GM12865 (cell line): ENCODE measurements at regions not wholly inside any gene's neighbourhood (a gene's known extent, or its start where the extent isn't known, plus 50 kb on each side); places are given as distances from the start of the nearest gene placed in this dataset.

Experiments
- DNase-seq: peaks from one replicate; pipeline ENCODE4 v3.0.0; 2010; ENCODE audit warnings: low read depth
- H3K4me3 ChIP-seq: 2 replicates; pipeline ENCODE4 v1.5.1; 2011; ENCODE audit warnings: mild to moderate bottlenecking, low read depth, low read length, control low read depth
- TF ChIP-seq, protein P1 (sequence below): IDR thresholded peaks from 2 replicates; pipeline ENCODE4 v1.5.1; 2011; ENCODE audit warnings: low read length, control low read depth, low read depth, inconsistent platforms; ENCODE audit not compliant: insufficient read depth; ENCODE audit errors: missing control alignments

DNA sequence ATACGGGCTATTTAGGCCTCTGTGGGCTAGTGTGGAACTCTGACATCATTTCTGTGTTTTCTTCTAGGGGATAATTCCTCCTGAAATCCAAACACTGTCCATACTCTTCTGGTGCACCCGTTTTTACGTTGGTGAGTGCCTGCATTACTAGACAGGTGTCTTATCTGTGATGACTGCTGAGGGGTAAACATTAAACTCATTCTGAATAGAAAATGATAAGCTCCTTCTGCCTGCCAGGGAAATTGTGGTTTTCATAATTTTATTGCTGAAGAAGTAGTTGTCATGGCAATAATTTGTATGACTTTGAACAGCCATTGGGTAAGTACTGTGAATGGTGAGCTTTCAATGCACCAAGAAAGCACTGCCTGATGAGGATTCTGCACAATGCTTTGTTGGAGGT lies 705.6 kb downstream of the UTRN start:
- no peak overlapping the region for H3K4me3 ChIP-seq
- DNase-seq = no peak
- TF ChIP-seq, protein P1, sequence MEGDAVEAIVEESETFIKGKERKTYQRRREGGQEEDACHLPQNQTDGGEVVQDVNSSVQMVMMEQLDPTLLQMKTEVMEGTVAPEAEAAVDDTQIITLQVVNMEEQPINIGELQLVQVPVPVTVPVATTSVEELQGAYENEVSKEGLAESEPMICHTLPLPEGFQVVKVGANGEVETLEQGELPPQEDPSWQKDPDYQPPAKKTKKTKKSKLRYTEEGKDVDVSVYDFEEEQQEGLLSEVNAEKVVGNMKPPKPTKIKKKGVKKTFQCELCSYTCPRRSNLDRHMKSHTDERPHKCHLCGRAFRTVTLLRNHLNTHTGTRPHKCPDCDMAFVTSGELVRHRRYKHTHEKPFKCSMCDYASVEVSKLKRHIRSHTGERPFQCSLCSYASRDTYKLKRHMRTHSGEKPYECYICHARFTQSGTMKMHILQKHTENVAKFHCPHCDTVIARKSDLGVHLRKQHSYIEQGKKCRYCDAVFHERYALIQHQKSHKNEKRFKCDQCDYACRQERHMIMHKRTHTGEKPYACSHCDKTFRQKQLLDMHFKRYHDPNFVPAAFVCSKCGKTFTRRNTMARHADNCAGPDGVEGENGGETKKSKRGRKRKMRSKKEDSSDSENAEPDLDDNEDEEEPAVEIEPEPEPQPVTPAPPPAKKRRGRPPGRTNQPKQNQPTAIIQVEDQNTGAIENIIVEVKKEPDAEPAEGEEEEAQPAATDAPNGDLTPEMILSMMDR = no peak

DNA sequence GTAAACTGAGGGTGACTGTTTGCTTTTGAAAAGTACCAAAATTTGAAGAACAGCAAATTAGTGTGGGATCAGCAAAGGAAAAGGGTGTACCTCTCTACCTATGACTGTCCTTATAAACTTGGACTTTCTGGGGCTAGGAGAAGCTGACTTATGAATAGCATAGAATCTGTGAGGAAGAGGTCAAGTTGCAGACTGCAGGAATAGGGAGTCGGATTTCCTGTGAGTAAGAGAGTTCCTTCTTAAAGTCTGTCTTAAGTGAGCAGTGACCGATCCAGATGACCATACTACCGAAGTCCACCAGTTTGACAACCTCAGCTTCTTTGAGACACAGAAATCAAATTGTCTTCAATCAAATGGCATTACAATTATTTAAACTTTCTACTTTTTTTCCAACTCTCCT lies 708.7 kb downstream of the UTRN start:
- DNase-seq = no peak
- no peak overlapping the region for H3K4me3 ChIP-seq
- TF ChIP-seq, protein P1 = no peak

DNA sequence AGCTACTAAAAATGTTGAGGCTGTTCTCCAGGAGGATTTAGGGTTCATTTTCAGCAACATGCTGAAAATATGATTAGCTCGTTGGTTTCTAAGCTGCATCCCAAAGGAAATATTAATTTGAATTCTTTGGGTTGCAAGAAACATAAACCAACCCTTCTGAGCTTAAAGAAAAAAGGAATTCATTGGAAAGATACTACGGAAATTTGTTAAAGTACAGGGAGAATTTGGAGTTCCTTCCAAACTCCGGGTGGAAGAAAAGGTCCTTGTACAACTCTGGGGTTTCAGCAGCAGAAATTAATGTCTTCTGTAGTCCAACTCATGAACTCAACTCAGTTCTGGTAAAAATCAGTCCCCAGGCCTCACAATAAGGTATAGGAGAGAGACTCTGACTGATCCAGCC lies 712.9 kb downstream of the UTRN start:
- TF ChIP-seq, protein P1 = no peak
- no peak overlapping the region for H3K4me3 ChIP-seq
- no peak for DNase-seq

DNA sequence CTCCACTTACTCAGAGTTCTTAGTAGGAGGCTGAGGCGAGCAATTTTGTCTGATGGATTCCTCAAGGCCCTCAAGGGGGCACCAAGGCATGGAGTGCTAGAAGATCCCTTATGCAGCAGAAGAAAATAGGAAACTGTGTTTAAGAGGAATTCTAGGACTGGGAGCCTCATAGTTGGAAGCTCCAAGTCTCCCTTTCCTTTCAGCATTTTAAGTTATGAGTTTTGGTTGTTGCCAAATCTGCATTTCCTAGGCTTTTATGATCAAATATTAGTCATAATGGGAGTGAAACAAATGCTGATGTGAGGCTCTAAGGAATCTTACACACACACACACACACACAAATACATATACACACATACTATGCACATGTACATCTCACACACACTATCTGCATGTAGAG lies 714.0 kb downstream of the UTRN start:
- no peak for DNase-seq
- TF ChIP-seq, protein P1 = no peak
- H3K4me3 ChIP-seq = no peak overlapping the region

DNA sequence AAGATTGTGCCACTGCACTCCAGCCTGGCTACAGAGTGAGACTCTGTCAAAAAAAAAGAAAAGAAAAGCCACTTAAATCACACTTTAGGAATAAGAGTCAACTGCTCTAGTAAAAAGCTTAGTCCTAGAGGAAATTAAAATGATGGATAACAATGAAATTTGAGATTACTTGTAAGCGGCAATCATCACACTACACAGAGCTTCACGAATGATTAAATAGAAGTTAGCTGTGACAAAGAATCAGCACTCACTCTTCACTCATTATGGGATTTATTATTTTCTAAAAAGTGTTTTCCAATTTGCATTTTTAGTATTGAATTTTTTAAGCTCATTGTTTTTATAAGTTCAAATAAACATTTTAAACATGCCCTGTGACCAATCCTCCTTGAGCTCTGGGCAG lies 718.0 kb downstream of the UTRN start:
- TF ChIP-seq, protein P1 = no peak
- no peak for DNase-seq
- no peak overlapping the region for H3K4me3 ChIP-seq

DNA sequence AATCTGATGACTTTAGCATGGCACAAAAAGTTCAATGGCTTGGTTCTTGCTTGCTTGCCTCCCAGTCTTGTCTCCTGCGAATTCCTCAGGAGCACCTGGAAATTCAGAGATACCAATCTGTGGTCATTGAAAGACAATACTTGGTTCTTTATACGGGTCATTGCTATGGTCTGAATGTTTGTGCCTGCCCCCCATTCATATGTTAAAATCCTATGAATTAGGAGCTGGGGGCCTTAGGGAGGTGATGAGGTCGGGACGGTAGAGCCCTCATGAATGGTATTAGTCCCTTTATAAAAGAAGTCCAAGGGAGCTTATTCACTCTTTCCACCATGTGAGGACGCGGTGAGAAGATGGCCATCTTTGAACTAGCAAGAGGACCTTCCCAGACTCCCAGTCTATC lies 721.8 kb downstream of the UTRN start:
- no peak overlapping the region for H3K4me3 ChIP-seq
- no peak for DNase-seq
- TF ChIP-seq, protein P1 = no peak

DNA sequence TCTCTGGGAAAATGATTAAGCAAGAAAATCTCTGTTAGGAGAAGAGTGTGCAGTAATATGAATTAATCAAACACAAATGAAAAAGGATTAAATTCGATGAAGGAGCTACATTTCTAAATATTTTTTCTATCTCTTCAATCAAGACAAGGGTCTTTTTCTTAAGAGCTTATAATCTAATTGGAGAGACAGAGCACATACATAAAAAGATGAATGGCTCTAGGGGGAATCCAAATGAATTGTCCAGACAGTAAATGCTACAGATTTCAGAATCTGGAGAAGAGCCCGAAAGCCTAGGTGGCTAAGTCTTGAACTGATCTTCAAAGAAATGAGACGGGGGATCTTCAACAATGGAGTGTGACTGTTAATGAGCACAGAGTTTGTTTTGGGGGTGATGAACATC lies 723.6 kb downstream of the UTRN start:
- no peak for DNase-seq
- TF ChIP-seq, protein P1 = no peak
- H3K4me3 ChIP-seq = no peak overlapping the region
